NOMO-1 treated with DMSO at 0.1 percent for 48 hours (cell line): ENCODE measurements at regions not wholly inside any gene's neighbourhood (a gene's known extent, or its start where the extent isn't known, plus 50 kb on each side); places are given as distances from the start of the nearest gene placed in this dataset.

ENCODE experiments used
- DNase-seq: peaks from one replicate; lab custom pipeline; 2025; ENCODE audit not compliant: unreplicated experiment; lab: John Stamatoyannopoulos, UW

GRCh38 chr12:17550011-17550410, 540.0 kb downstream of the RERGL start:
- DNase-seq, result no peak

GRCh38 chr12:17540921-17541320, 549.1 kb downstream of the RERGL start:
- DNase-seq, result no peak

- DNase-seq, result no peak
Measured at GRCh38 chr12:17528394-17528793, 561.6 kb downstream of the RERGL start.

GRCh38 chr12:17527021-17527420, 563.0 kb downstream of the RERGL start:
- DNase-seq, result no peak

- no peak for DNase-seq
Measured at GRCh38 chr12:17511369-17511768, 578.6 kb downstream of the RERGL start.

GRCh38 chr12:17507336-17507735, 582.7 kb downstream of the RERGL start:
- no peak for DNase-seq

- no peak for DNase-seq
Measured at GRCh38 chr12:17503742-17504141, 586.3 kb downstream of the RERGL start.

GRCh38 chr12:17489452-17489851, 600.5 kb downstream of the RERGL start:
- no peak for DNase-seq

- no peak for DNase-seq
Measured at GRCh38 chr12:17478908-17479673, 610.9 kb downstream of the RERGL start.

GRCh38 chr12:17470460-17470859, 619.5 kb downstream of the RERGL start:
- no peak for DNase-seq

- no peak for DNase-seq
Measured at GRCh38 chr12:17459214-17459613, 630.8 kb downstream of the RERGL start.

GRCh38 chr12:17456486-17456885, 633.5 kb downstream of the RERGL start:
- no peak for DNase-seq

GRCh38 chr12:17438141-17438540, 651.9 kb downstream of the RERGL start:
- DNase-seq, result no peak

- DNase-seq, result no peak
Measured at GRCh38 chr12:17416748-17417147, 673.2 kb downstream of the RERGL start.

GRCh38 chr12:17414596-17414995, 675.4 kb downstream of the RERGL start:
- no peak for DNase-seq

GRCh38 chr12:17411662-17412061, 678.3 kb downstream of the RERGL start:
- DNase-seq, result no peak

- no peak for DNase-seq
Measured at GRCh38 chr12:17388679-17389078, 701.3 kb downstream of the RERGL start.

- DNase-seq, result no peak
Measured at GRCh38 chr12:17383321-17383720, 706.7 kb downstream of the RERGL start.

GRCh38 chr12:17381211-17381610, 708.8 kb downstream of the RERGL start:
- no peak for DNase-seq

GRCh38 chr12:17372508-17372907, 717.5 kb downstream of the RERGL start:
- DNase-seq, result no peak

GRCh38 chr12:17371491-17372215, 718.3 kb downstream of the RERGL start:
- no peak for DNase-seq

- DNase-seq, result no peak
Measured at GRCh38 chr12:17370621-17371020, 719.4 kb downstream of the RERGL start.

GRCh38 chr12:17369556-17369955, 720.4 kb downstream of the RERGL start:
- no peak for DNase-seq
